GM18870 (cell line): ENCODE measurements at regions not wholly inside any gene's neighbourhood (a gene's known extent, or its start where the extent isn't known, plus 50 kb on each side); places are given as distances from the start of the nearest gene placed in this dataset.
"Not testable (repeated sequence)": the region's sequence is repeated elsewhere in the genome, so short reads cannot be mapped to it uniquely, and the experiment has no call there.

Source experiments
- ATAC-seq: cut with Tn5 transposase; IDR thresholded peaks from one replicate; pipeline ENCODE4 v1.9.1; 2021; ENCODE audit warnings: moderate library complexity; ENCODE audit not compliant: unreplicated experiment

GRCh38 chr6:19713411-19713810, 123.8 kb upstream of the ID4 start:
- no peak for ATAC-seq

DNA sequence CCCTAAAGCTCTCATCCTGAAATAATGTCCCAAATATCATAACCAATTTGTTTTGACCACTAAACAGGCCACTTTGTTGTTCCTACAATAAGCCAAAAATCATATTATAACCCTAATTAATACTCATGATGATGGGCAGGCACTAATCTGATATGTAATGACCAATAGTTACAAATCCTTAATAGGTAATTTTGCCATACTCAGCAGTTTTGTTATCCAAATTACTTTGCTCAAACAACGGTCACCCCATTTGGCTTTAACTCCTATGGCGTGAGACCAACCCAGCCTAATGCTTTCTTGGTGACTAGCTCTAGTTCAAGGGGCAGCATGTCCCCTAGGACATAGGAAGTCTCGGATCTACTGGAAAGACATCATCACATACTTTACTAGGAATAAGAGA, 123.2 kb upstream of the ID4 start:
- ATAC-seq: no peak

- no peak for ATAC-seq
Measured at GRCh38 chr6:19714434-19715166, 122.6 kb upstream of the ID4 start.

DNA sequence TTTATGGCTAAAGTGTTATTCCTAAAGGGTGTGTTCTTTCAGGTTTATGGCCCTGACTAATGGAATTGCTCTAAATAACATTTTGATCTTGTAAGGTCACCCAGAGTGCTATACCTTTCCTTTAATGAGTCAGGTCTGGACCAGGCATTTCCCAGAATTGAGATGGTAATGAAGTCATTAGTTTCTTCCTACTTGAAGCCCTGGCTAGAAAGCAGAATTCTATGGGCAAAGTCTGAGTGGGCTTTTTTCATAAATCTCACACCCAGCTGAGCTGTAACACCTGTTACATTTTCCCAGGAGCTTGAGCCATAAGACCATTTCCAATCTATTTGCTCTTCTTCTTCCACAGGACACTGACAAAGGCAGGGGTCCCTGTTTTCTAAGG, 122.0 kb upstream of the ID4 start:
- no peak for ATAC-seq

DNA sequence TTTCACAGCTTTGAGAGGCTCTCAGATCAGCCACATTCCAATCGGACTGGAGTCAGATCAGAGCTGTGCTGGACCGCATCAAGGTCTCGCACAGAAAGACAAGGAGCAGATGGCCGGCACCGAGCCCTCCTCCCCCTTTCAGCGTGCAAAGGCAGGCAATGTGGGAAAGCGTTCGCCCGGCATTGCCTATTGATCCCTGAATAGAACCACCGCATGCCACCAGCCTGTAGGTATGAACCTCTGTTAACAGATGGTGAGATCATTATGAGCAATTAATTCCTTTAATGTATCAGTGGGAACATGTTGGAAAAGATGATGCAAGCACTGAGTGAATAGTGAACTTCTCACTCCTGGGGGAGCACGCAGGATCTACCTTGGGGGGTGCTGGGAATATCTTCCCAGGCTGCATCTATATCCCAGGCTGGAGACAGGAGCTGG, 117.5 kb upstream of the ID4 start:
- ATAC-seq: no peak

DNA sequence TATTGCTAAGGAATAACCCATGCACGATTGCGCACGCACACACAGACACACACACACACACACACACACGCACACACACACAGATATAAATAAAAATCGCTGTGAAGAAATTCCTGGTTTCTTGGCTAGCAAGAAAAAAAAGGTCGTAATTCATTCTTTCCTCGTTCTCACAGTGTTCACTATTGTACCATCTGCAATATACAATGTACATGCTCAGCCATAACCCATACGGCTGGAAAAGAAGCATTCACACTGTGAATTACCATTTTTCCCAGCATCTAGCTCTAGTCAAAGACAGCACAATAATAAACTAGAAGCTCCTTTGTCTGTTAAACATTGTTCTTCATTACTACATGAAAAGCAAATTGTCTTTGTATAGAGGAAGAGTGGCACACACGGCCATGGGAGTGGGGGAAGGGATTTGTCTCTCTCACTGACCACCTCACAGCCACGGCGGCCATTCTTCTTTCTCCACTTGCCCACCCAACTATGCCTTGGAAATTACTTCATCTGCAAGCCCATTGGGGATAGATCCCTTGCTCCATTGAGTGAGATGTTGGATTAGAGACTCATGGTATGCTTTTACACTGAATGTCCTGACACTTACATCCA, 115.3 kb upstream of the ID4 start:
- ATAC-seq: no peak

GRCh38 chr6:19722999-19723398, 114.2 kb upstream of the ID4 start:
- ATAC-seq: no peak

GRCh38 chr6:19723545-19723944, 113.6 kb upstream of the ID4 start:
- no peak for ATAC-seq

- ATAC-seq: not testable (repeated sequence)
Measured at GRCh38 chr6:19725436-19725835, 111.7 kb upstream of the ID4 start.

- no peak for ATAC-seq
Measured at GRCh38 chr6:19731282-19731681, 105.9 kb upstream of the ID4 start.

DNA sequence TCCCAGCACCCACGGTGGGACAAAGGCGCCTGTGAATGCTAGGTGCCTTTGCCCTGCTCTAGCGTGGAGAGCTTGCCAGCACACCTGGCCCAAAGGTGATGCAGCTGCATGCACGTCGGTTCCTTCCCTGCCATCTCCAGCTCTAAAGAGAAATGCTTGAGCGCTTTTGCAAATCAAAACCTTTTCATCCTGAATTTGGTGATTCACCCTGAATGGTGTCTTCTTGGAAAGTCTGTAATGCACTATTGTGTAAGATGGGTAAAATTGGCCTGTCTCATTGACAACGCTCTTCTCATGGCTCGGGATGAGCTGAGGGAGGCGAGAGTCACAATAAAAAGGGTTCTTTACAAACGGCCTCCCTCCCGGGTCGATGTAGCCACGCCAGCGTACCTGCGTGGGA, 103.1 kb upstream of the ID4 start:
- no peak for ATAC-seq

- no peak for ATAC-seq
Measured at GRCh38 chr6:19734519-19734918, 102.7 kb upstream of the ID4 start.

- no peak for ATAC-seq
Measured at GRCh38 chr6:19736066-19736465, 101.1 kb upstream of the ID4 start.

DNA sequence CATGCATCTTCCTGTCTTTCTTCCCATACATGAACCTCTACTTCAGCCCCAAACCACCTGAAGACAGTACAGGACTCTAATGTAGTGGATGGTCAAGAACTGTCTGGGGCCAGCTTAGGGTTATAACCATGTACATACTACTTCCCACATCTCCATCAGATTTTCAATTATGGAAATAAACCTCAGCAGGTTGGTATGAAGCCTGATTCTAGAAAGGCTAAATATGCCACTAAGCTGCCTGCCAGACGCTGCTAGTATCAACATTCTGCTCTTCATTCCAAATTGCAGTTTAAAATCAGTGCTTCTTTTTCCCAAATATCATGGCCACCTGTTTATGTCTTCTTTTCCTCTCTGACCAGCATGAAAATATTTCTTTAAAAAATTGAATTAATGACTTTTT, 99.2 kb upstream of the ID4 start:
- ATAC-seq: no peak

DNA sequence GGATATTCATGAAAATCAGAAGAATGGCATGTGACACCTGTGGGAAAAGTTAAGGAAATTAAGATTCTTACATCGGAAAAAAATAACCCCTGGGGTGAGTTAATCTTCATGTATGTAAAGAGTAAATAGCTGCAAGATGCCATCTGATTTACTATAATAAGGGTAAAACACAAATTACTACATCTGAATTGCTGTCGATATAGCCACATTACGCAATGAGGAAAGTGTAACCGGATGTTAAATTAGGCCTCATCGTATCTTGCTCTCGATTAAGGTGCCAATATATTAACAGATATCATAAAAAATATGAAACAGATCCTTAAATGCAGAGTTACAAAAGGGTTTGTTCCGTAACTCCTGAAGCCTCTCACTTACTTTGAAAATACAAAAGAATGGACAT, 87.4 kb upstream of the ID4 start:
- no peak for ATAC-seq

DNA sequence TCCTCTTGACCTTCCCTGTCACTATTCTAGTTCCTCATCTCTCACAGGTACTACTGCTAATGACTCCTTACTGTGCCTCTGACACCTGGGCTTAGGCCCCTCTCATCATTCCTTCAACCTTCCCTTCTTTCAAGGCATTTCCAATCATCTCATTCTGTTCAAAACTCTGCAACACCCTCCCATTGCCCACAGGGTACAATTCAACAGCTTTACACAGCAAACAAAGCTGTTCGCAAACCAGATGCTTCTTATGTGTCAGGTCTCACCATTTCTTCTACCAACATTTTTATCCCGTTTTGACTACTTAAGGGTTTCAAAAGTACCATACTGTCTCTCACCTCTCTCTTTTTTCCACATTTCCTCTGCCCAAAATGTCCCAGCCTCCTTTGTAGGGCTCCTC, 84.4 kb upstream of the ID4 start:
- no peak for ATAC-seq

GRCh38 chr6:19753826-19754225, 83.3 kb upstream of the ID4 start:
- no peak for ATAC-seq

DNA sequence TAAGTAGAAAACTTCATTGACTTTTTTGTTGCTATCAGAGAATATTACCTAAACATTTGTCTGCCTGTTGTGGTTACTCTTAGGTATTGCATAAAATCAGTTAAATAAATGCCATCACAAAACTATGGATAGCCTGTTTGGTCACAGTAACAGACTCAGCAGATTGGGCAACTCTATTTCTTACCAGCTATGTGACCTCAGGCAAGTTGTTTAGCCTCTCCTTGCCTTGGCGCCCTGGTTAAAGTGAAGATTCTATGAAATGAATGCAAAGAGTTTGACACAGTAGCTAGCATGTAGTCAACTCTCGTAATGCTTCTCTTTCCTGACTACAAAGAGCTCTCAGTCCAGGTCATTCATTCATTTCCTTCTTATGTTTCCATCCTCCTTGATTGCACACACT, 82.5 kb upstream of the ID4 start:
- ATAC-seq: no peak

- no peak for ATAC-seq
Measured at GRCh38 chr6:19755181-19755580, 82.0 kb upstream of the ID4 start.

DNA sequence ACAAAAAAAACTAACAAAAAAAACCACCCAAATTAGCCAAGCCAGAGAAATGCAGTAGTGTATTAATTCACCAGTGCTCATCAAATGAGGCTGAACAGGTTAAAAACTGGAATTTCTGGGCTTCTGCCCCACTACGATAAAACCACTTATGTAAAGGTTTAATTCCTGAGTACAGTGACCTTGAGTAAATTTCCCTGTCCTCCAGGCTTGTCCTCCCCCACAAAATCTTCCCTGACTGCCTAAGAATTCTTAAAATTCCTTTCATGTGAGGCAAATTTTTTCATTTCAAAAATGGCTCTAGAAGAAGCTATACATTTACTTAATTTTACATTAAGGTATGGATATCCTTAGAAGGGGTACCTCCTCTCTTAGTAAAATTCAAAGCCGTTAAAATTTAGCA, 80.1 kb upstream of the ID4 start:
- no peak for ATAC-seq

GRCh38 chr6:19759117-19759880, 77.9 kb upstream of the ID4 start:
- ATAC-seq: no peak

GRCh38 chr6:19761121-19761520, 76.0 kb upstream of the ID4 start:
- no peak for ATAC-seq
